HL-60 (cell line): ENCODE measurements at regions not wholly inside any gene's neighbourhood (a gene's known extent, or its start where the extent isn't known, plus 50 kb on each side); places are given as distances from the start of the nearest gene placed in this dataset.

Source experiments
- DNase-seq, 2 experiments: peaks; one replicate each; pipeline ENCODE4 v3.0.0-alpha.2; 2010 to 2020; ENCODE audit warnings: low read depth in 1 of 2, low spot score in 1 of 2
- H3K27ac ChIP-seq: fragments of 250-450 bp; sonication (Bioruptor Pico); replicated peaks from 2 replicates; pipeline ENCODE4 v1.5.1; 2020; ENCODE audit warnings: mild to moderate bottlenecking, moderate library complexity
- H3K27me3 ChIP-seq: fragments of 250-450 bp; sonication (Bioruptor Pico); 2 replicates; pipeline ENCODE4 v1.5.1; 2021; ENCODE audit warnings: mild to moderate bottlenecking, moderate library complexity; ENCODE audit not compliant: insufficient read depth, poor library complexity, severe bottlenecking
- H3K4me3 ChIP-seq: replicated peaks from 2 replicates; pipeline ENCODE4 v1.5.1; 2011; ENCODE audit warnings: mild to moderate bottlenecking, control low read depth, low read length; ENCODE audit not compliant: insufficient read depth
- CTCF ChIP-seq: IDR thresholded peaks from one replicate; pipeline ENCODE4 v1.5.1; 2011; ENCODE audit warnings: low read length, control low read depth, inconsistent platforms; ENCODE audit not compliant: insufficient read depth
- GABPA ChIP-seq: IDR thresholded peaks from 2 replicates; pipeline ENCODE4 v1.6.1; 2012; ENCODE audit warnings: low read depth
- POLR2AphosphoS5 ChIP-seq: IDR thresholded peaks from 2 replicates; pipeline ENCODE4 v1.6.1; 2012; ENCODE audit warnings: low read depth
- REST ChIP-seq: IDR thresholded peaks from 2 replicates; pipeline ENCODE4 v1.6.1; 2012; ENCODE audit warnings: low read depth; ENCODE audit not compliant: insufficient replicate concordance
- SPI1 ChIP-seq: IDR thresholded peaks from 2 replicates; pipeline ENCODE4 v1.6.1; 2012; ENCODE audit warnings: low read depth, mild to moderate bottlenecking, borderline replicate concordance

GRCh38 chr2:194706179-194706578, 950.8 kb upstream of the SLC39A10 start:
- H3K4me3 ChIP-seq, result no peak overlapping the region
- H3K27me3 ChIP-seq, result no peaks in the 10 kb centered on the region
- TF ChIP-seq SPI1 (no peak), REST (no peak), POLR2AphosphoS5 (no peak), CTCF (no peak), GABPA (no peak)
- no peak for DNase-seq
- no peak overlapping the region for H3K27ac ChIP-seq

- H3K4me3 ChIP-seq, result no peak overlapping the region
- no peak overlapping the region for H3K27ac ChIP-seq
- DNase-seq, result no peak
- TF ChIP-seq GABPA (no peak), REST (no peak), CTCF (no peak)
- H3K27me3 ChIP-seq, result no peaks in the 10 kb centered on the region
Measured at GRCh38 chr2:194705398-194705797, 951.6 kb upstream of the SLC39A10 start.

- TF ChIP-seq REST (no peak), SPI1 (no peak), GABPA (no peak), CTCF (no peak), POLR2AphosphoS5 (no peak)
- no peaks in the 10 kb centered on the region for H3K27me3 ChIP-seq
- no peak for DNase-seq
- H3K27ac ChIP-seq, result no peak overlapping the region
- no peak overlapping the region for H3K4me3 ChIP-seq
Measured at GRCh38 chr2:194700726-194701125, 956.3 kb upstream of the SLC39A10 start.
